H1 (cell line): ENCODE measurements at regions not wholly inside any gene's neighbourhood (a gene's known extent, or its start where the extent isn't known, plus 50 kb on each side); places are given as distances from the start of the nearest gene placed in this dataset.

Source experiments
- CTCF ChIA-PET: fragments of 300-600 bp; sonication (Branson Sonifier 250); formaldehyde crosslinking; loops from one replicate; lab custom pipeline; 2021; ENCODE audit not compliant: partially characterized antibody; lab: Charles Lee
- POLR2A ChIA-PET: fragments of 300-600 bp; sonication (Branson Sonifier 250); formaldehyde crosslinking; loops from one replicate; lab custom pipeline; 2021; ENCODE audit warnings: inconsistent platforms; ENCODE audit not compliant: partially characterized antibody; lab: Charles Lee
- DNase-seq, 2 experiments: peaks; one replicate each; pipeline versions ENCODE4 v3.0.0 to v3.0.0-alpha.2; 2010 to 2022; ENCODE audit warnings: low spot score in 2 of 2, low read depth in 1 of 2, mixed read lengths in 1 of 2
- FAIRE-seq: peaks from 2 replicates; lab custom pipeline; 2011; peaks lifted over from hg19 to GRCh38; lab: Jason Lieb, UNC
- H2AFZ ChIP-seq: 2 replicates; pipeline ENCODE4 v1.8.1; 2012; ENCODE audit warnings: low read length, inconsistent platforms
- H2AK5ac ChIP-seq: 2 replicates; pipeline ENCODE4 v1.6.1; 2013; ENCODE audit warnings: low read depth, low read length
- H2BK120ac ChIP-seq: replicated peaks from 2 replicates; pipeline ENCODE3; 2013; ENCODE audit warnings: low read depth, low read length, inconsistent platforms
- H2BK12ac ChIP-seq: 2 replicates; pipeline ENCODE4 v1.6.1; 2013; ENCODE audit warnings: low read depth, low read length
- H2BK15ac ChIP-seq: 2 replicates; pipeline ENCODE4 v1.6.1; 2013; ENCODE audit warnings: low read length
- H2BK20ac ChIP-seq: 2 replicates; pipeline ENCODE4 v1.6.1; 2013; ENCODE audit warnings: low read length
- H2BK5ac ChIP-seq: 2 replicates; pipeline ENCODE4 v1.6.1; 2013; ENCODE audit warnings: low read depth, low read length
- H3K14ac ChIP-seq: 2 replicates; pipeline ENCODE4 v1.6.1; 2013; ENCODE audit warnings: inconsistent platforms; ENCODE audit not compliant: insufficient read length
- H3K18ac ChIP-seq: 2 replicates; pipeline ENCODE4 v1.6.1; 2013; ENCODE audit warnings: low read length; ENCODE audit errors: extremely low read depth
- H3K23ac ChIP-seq: 2 replicates; pipeline ENCODE4 v1.6.1; 2013; ENCODE audit warnings: inconsistent platforms; ENCODE audit not compliant: insufficient read length
- H3K23me2 ChIP-seq: 2 replicates; pipeline ENCODE4 v1.6.1; 2013; ENCODE audit warnings: low read depth, low read length
- H3K27ac ChIP-seq: 2 replicates; pipeline ENCODE4 v1.6.1; 2011; ENCODE audit warnings: low read depth, low read length, inconsistent platforms
- H3K27me3 ChIP-seq, 4 experiments: replicated peaks in 1 of 4; 1 replicate in 1 of 4; 2 replicates in 3 of 4; pipeline versions ENCODE4 v1.6.1 to v1.8.1; 2011 to 2013; ENCODE audit warnings: low read length in 3 of 4, mild to moderate bottlenecking in 3 of 4, inconsistent platforms in 2 of 4, mixed read lengths in 2 of 4, moderate library complexity in 1 of 4; ENCODE audit not compliant: control insufficient read depth in 3 of 4, insufficient read depth in 3 of 4; ENCODE audit errors: extremely low read depth in 1 of 4
- H3K36me3 ChIP-seq, 4 experiments: 2 replicates each; pipeline versions ENCODE4 v1.6.1 to v1.8.1; 2011 to 2013; ENCODE audit warnings: mild to moderate bottlenecking in 4 of 4, low read length in 3 of 4, moderate library complexity in 2 of 4, control low read depth in 1 of 4, inconsistent platforms in 1 of 4; ENCODE audit not compliant: insufficient read depth in 4 of 4, control insufficient read depth in 2 of 4
- H3K4ac ChIP-seq: replicated peaks from 2 replicates; pipeline ENCODE3; 2013; ENCODE audit warnings: low read length, low read depth, mixed read lengths, inconsistent platforms; ENCODE audit not compliant: insufficient read length
- H3K4me1 ChIP-seq, 4 experiments: replicated peaks in 1 of 4; 1 replicate in 1 of 4; 2 replicates in 3 of 4; pipeline versions ENCODE4 v1.6.1 to v1.8.1; 2011 to 2013; ENCODE audit warnings: low read length in 3 of 4, inconsistent platforms in 2 of 4, mixed read lengths in 1 of 4; ENCODE audit not compliant: insufficient read depth in 4 of 4, control insufficient read depth in 3 of 4
- H3K4me2 ChIP-seq, 2 experiments: 2 replicates each; pipeline versions ENCODE4 v1.6.1 to v1.8.1; 2011 to 2013; ENCODE audit warnings: low read depth in 2 of 2, low read length in 2 of 2, control low read depth in 1 of 2, inconsistent platforms in 1 of 2, mild to moderate bottlenecking in 1 of 2; ENCODE audit not compliant: insufficient read depth in 1 of 2
- H3K4me3 ChIP-seq, 4 experiments: fragments of 200-600, 300-600 bp in 1 of 4; sonication (generic), shearing (Covaris generic), sonication (Bioruptor Twin) in 1 of 4; 2 replicates each; pipeline versions ENCODE4 v1.5.1 to v1.8.1; 2011 to 2016; ENCODE audit warnings: low read length in 4 of 4, low read depth in 3 of 4, control low read depth in 2 of 4, inconsistent platforms in 2 of 4, mild to moderate bottlenecking in 2 of 4, mixed read lengths in 1 of 4, moderate library complexity in 1 of 4; ENCODE audit not compliant: insufficient read depth in 2 of 4; ENCODE audit errors: extremely low read depth in 1 of 4
- H3K56ac ChIP-seq: replicated peaks from 2 replicates; pipeline ENCODE3; 2013; ENCODE audit warnings: low read depth, mild to moderate bottlenecking, mixed read lengths, low read length, inconsistent platforms; ENCODE audit not compliant: insufficient read length
- H3K79me1 ChIP-seq: 2 replicates; pipeline ENCODE4 v1.6.1; 2013; ENCODE audit warnings: low read depth, low read length, control low read depth
- H3K79me2 ChIP-seq, 2 experiments: 2 replicates each; pipeline versions ENCODE4 v1.6.1 to v1.8.1; 2012 to 2013; ENCODE audit warnings: low read length in 2 of 2, mild to moderate bottlenecking in 2 of 2, inconsistent platforms in 1 of 2; ENCODE audit not compliant: insufficient read depth in 2 of 2, control insufficient read depth in 1 of 2
- H3K9ac ChIP-seq, 4 experiments: replicated peaks in 1 of 4; 1 replicate in 1 of 4; 2 replicates in 3 of 4; pipeline versions ENCODE4 v1.6.1 to v1.8.1; 2011 to 2013; ENCODE audit warnings: low read depth in 3 of 4, low read length in 3 of 4, control low read depth in 2 of 4, mild to moderate bottlenecking in 2 of 4, moderate library complexity in 2 of 4, inconsistent platforms in 1 of 4; ENCODE audit errors: extremely low read depth in 1 of 4
- H3K9me3 ChIP-seq, 2 experiments: 2 replicates each; pipeline versions ENCODE4 v1.6.1 to v1.8.1; 2012 to 2013; ENCODE audit warnings: mild to moderate bottlenecking in 2 of 2, moderate library complexity in 2 of 2, control low read depth in 1 of 2, inconsistent platforms in 1 of 2, low read depth in 1 of 2, low read length in 1 of 2, mixed read lengths in 1 of 2; ENCODE audit not compliant: insufficient read depth in 2 of 2
- H4K20me1 ChIP-seq, 2 experiments: replicated peaks in 1 of 2; 2 replicates each; pipeline versions ENCODE3 to v1.8.1; 2011 to 2013; ENCODE audit warnings: inconsistent platforms in 2 of 2, low read length in 2 of 2, mild to moderate bottlenecking in 1 of 2; ENCODE audit not compliant: insufficient read depth in 2 of 2, control insufficient read depth in 1 of 2
- H4K5ac ChIP-seq: 2 replicates; pipeline ENCODE4 v1.6.1; 2013; ENCODE audit warnings: low read length, low read depth, mixed read lengths, inconsistent platforms; ENCODE audit not compliant: insufficient read length
- H4K8ac ChIP-seq: 2 replicates; pipeline ENCODE4 v1.8.0; 2013; ENCODE audit warnings: mild to moderate bottlenecking, moderate library complexity, low read length, inconsistent platforms; ENCODE audit not compliant: insufficient read depth; ENCODE audit errors: extremely low read depth
- H4K91ac ChIP-seq: replicated peaks from 2 replicates; pipeline ENCODE3; 2013; ENCODE audit warnings: low read length, mixed read lengths, inconsistent platforms; ENCODE audit not compliant: insufficient read length
- CTCF ChIP-seq, 3 experiments: IDR thresholded peaks; 1 replicate in 2 of 3; 2 replicates in 1 of 3; pipeline versions ENCODE4 v1.5.1 to v1.6.1; 2011; ENCODE audit warnings: low read length in 3 of 3, mild to moderate bottlenecking in 3 of 3, inconsistent platforms in 2 of 3, low read depth in 1 of 3, moderate library complexity in 1 of 3; ENCODE audit not compliant: insufficient read depth in 1 of 3; ENCODE audit errors: control extremely low read depth in 1 of 3
- RAD21 ChIP-seq, 2 experiments: IDR thresholded peaks in 1 of 2; conservative IDR thresholded peaks in 1 of 2; 2 replicates each; pipeline ENCODE4 v1.6.1; 2011; ENCODE audit warnings: low read depth in 2 of 2, low read length in 2 of 2, improper control_type of control experiment in 1 of 2, inconsistent platforms in 1 of 2, mild to moderate bottlenecking in 1 of 2, moderate library complexity in 1 of 2
- RFX5 ChIP-seq: IDR thresholded peaks from 2 replicates; pipeline ENCODE4 v1.6.1; 2011; ENCODE audit warnings: low read depth, low read length, improper control_type of control experiment, borderline replicate concordance
- SP2 ChIP-seq: IDR thresholded peaks from 2 replicates; pipeline ENCODE4 v1.6.1; 2012; ENCODE audit warnings: mild to moderate bottlenecking, low read length, inconsistent platforms
- SRF ChIP-seq: IDR thresholded peaks from 2 replicates; pipeline ENCODE4 v1.6.1; 2011; ENCODE audit warnings: mild to moderate bottlenecking, low read depth, low read length, moderate library complexity
- WGBS, 2 experiments: shearing (Covaris generic) in 1 of 2; methylation state at CpG; one replicate each; pipeline versions ENCODE4 v1.1.6 to v1.1.7; 2013 to 2015; ENCODE audit warnings: low lambda C conversion rate in 2 of 2, mixed read lengths in 2 of 2, inconsistent platforms in 1 of 2, low coverage in 1 of 2, missing lambda C conversion rate in 1 of 2; ENCODE audit not compliant: insufficient replicate concordance in 2 of 2, insufficient coverage in 1 of 2, insufficient read length in 1 of 2; ENCODE audit errors: extremely low coverage in 1 of 2, missing lambda C conversion rate in 1 of 2; 5-methylcytosine and 5-hydroxymethylcytosine counted together

GRCh38 chr13:40017662-40018262 is 362.3 kb downstream of the COG6 start:
- Histone ChIP-seq H2AK5ac (no peak overlapping the region), H2BK12ac (no peak overlapping the region), H4K91ac (no peak overlapping the region), H3K56ac (no peak overlapping the region), H4K20me1 (no peaks in the 10 kb centered on the region), H2BK15ac (no peak overlapping the region), H3K14ac (no peak overlapping the region)
- DNase-seq = no peak
- ChIA-PET POLR2A (interaction anchor here (0.6 to 0.8 kb wide), 2 partner anchors 192 to 425 kb away, joined by 3 to 4 read pairs; no protein-coding TSS in a partner anchor), CTCF (interaction anchor here (0.5 to 2.8 kb wide), 12 partner anchors 11 to 828 kb away, joined by 3 to 12 read pairs (median 3); no protein-coding TSS in a partner anchor)
- TF ChIP-seq CTCF (IDR thresholded peaks at IDR 0.05; ENCODE audit: control extremely low read depth in 1 of 3, insufficient read depth in 1 of 3, low read depth in 1 of 3, low read length in 3 of 3) (peak in 2 of 3 experiments; percentile 9 to 29; a peak in 2 of 4 replicates), RFX5 (no peak), SRF (no peak), SP2 (no peak), RAD21 (IDR thresholded peaks at IDR 0.05 in 1 of 2, conservative IDR thresholded peaks at IDR 0.05 in 1 of 2; ENCODE audit: low read depth in 2 of 2, low read length in 2 of 2) (peak in 1 of 2 experiments; percentile 31; a peak in 1 of 4 replicates)
- TF ChIP-seq, all 59 proteins: peak for 2
- no peak for FAIRE-seq
- H3K36me3 ChIP-seq = no peaks in the 10 kb centered on the region
- no peaks in the 10 kb centered on the region for H3K9me3 ChIP-seq
- no peak overlapping the region for H3K27ac ChIP-seq
- 58% methylated on average over 6 of the region's 6 CpGs; no CpG with 5 or more reads in 1 of the 2 experiments for WGBS, 2 experiments
- no peak overlapping the region for H3K4me3 ChIP-seq
- no peak overlapping the region for H2BK120ac ChIP-seq
- H4K5ac ChIP-seq = no peak overlapping the region
- no peak overlapping the region for H3K4me2 ChIP-seq
- H3K79me2 ChIP-seq = no peaks in the 10 kb centered on the region
- H3K79me1 ChIP-seq = no peaks in the 10 kb centered on the region
- no peak overlapping the region for H3K18ac ChIP-seq
- H3K27me3 ChIP-seq = no peaks in the 10 kb centered on the region
- H3K9ac ChIP-seq = no peak overlapping the region
- no peak overlapping the region for H2BK20ac ChIP-seq
- H3K4ac ChIP-seq = no peak overlapping the region
- no peak overlapping the region for H3K23ac ChIP-seq
- no peak overlapping the region for H2BK5ac ChIP-seq
- H3K23me2 ChIP-seq = no peaks in the 10 kb centered on the region
- H4K8ac ChIP-seq = no peak overlapping the region
- H3K4me1 ChIP-seq = no peaks in the 10 kb centered on the region; a peak in 1 of 7 replicates
- H2AFZ ChIP-seq = peak overlapping the region; percentile 97
